ENCODE measurements at regions not wholly inside any gene's neighbourhood (a gene's known extent, or its start where the extent isn't known, plus 50 kb on each side); places are given as distances from the start of the nearest gene placed in this dataset.

- TF ChIP-seq CTCF (IDR thresholded peaks at IDR 0.05; ENCODE audit: low read depth, low read length, poor library complexity, severe bottlenecking) = no peak
- no peak for TF ChIP-seq EZH2phosphoT487 (IDR thresholded peaks at IDR 0.05; ENCODE audit: borderline replicate concordance, low read length)
Measured at GRCh38 chr2:76672798-76673197, 849.4 kb downstream of the LRRTM4 start.
